ENCODE measurements at regions not wholly inside any gene's neighbourhood (a gene's known extent, or its start where the extent isn't known, plus 50 kb on each side); places are given as distances from the start of the nearest gene placed in this dataset.

- Histone ChIP-seq H4K20me1 (ENCODE audit: insufficient read depth) (no peaks in the 10 kb centered on the region), H3K27ac (no peak overlapping the region), H3K27me3 (ENCODE audit: insufficient read depth, low read depth) (peaks cover 5% of the 10 kb centered on the region), H3K9me3 (ENCODE audit: insufficient read depth, low read depth) (no peaks in the 10 kb centered on the region), H3F3A (ENCODE audit: insufficient read depth, low read depth) (no peaks in the 10 kb centered on the region), H3K36me3 (ENCODE audit: low read depth) (no peaks in the 10 kb centered on the region), H3K9me2 (ENCODE audit: insufficient read depth) (no peaks in the 10 kb centered on the region), H3K4me3 (no peak overlapping the region), H3K4me1 (replicated peaks; ENCODE audit: insufficient read depth) (no peaks in the 10 kb centered on the region), H2AFZ (no peak overlapping the region), H3K4me2 (no peak overlapping the region), H3K79me2 (ENCODE audit: low read depth) (no peaks in the 10 kb centered on the region)
- DNase-seq = no peak
- TF ChIP-seq CTCF (conservative IDR thresholded peaks at IDR 0.05) (no peak), EZH2 (IDR thresholded peaks at IDR 0.05; ENCODE audit: low read depth) (no peak)
- intact Hi-C loops (cut with micrococcal nuclease; ENCODE audit: unreplicated experiment) = no loop called here
- POLR2A ChIA-PET (ENCODE audit: unreplicated experiment) = no interaction called here
- CTCF ChIA-PET = no interaction called here
- BruUV-seq (replicated peaks) = no TSS peak
Observed at GRCh38 chr20:39660965-39661364, 698.8 kb downstream of the DHX35 start.

DNA sequence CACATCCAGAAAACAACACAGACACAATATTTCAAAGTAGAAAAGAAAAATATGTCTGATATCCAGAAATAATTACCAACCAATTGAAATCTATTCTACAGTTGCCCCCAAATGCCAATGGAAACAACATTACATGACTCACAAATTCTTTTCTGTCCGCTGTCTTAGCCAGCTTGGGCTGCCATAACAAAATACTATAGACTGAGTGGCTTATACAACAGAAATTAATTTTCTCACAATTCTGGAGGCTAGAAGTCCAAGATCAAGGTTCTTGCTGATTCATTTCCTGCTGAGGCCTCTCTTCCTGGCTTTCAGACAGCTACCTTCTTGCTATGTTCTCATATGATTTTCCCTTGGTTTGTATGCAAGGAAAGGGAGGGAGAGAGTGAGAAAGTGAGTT is 698.1 kb downstream of the DHX35 start:
- POLR2A ChIA-PET (ENCODE audit: unreplicated experiment) = no interaction called here

DNA sequence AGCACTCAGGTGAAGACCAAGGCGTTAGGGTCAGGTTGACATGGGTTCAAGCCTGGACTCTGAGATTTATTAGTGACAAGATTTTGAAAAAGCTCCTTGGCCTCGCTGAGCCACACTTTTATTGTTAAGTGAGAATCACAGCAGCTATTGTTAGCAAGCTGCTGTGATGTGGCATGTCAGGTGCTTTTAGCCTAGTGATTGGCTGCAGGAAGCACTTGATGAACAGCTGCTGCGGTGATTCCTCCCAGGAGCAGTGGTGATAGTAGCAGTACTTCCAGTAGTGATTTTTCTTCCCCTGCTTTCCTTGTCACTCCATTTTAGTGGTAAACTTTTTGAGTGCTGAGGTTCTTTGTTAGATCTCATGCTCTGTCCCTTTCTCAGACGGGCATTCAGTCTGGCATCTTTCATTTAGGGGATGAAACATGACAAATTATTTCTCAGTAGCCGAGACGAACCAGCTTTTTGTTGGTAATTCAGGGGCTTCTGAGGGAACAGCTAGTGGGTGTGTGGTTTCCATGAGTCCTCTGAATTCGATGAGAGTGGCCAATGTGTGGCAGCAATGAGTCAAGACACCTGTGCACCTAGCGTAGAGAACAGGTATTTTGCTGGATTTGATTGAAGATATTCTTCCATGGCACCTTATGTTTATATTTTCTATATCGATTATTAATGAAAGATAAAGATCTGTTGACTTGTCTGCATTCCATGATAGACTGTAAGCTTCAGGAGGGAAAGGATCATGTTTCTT is 696.7 kb downstream of the DHX35 start:
- TF ChIP-seq EZH2 (IDR thresholded peaks at IDR 0.05; ENCODE audit: low read depth) (no peak), CTCF (conservative IDR thresholded peaks at IDR 0.05) (no peak)

More for the DNA sequence above, 698.1 kb downstream of the DHX35 start:
- H3K79me2 ChIP-seq (ENCODE audit: low read depth) = no peaks in the 10 kb centered on the region
- H3K36me3 ChIP-seq (ENCODE audit: low read depth) = no peaks in the 10 kb centered on the region
- no TSS peak for BruUV-seq (replicated peaks)
- no peak overlapping the region for H2AFZ ChIP-seq
- no peaks in the 10 kb centered on the region for H3F3A ChIP-seq (ENCODE audit: insufficient read depth, low read depth)
- peaks cover 10% of the 10 kb centered on the region for H3K27me3 ChIP-seq (ENCODE audit: insufficient read depth, low read depth)
- CTCF ChIA-PET = no interaction called here
- H4K20me1 ChIP-seq (ENCODE audit: insufficient read depth) = no peaks in the 10 kb centered on the region
- no peak overlapping the region for H3K27ac ChIP-seq
- TF ChIP-seq EZH2 (IDR thresholded peaks at IDR 0.05; ENCODE audit: low read depth) = no peak
- DNase-seq = no peak
- no peak overlapping the region for H3K4me2 ChIP-seq
- H3K4me3 ChIP-seq = no peak overlapping the region
- intact Hi-C loops (cut with micrococcal nuclease; ENCODE audit: unreplicated experiment) = no loop called here
- no peaks in the 10 kb centered on the region for H3K9me2 ChIP-seq (ENCODE audit: insufficient read depth)
- no peaks in the 10 kb centered on the region for H3K9me3 ChIP-seq (ENCODE audit: insufficient read depth, low read depth)
- H3K4me1 ChIP-seq (replicated peaks; ENCODE audit: insufficient read depth) = no peaks in the 10 kb centered on the region

DNA sequence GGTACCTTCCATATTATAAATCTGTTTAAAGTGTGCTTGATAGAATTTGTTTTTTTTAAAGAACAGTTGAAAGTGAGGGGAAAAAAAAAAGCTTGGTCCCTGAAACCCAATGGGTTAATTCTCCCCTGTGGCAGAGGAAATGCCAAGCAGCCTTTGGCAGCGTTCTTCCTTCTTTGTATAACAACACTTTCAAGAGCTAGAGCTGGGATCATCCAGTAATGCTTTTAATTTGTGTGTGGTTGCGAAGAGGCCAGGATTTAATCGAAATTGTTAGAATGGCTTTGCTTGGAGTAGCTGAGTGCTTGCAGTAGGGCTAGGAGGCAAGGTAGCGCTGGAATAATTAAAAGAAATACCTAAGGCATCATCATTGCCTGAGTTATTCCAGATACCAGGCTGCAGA is 692.0 kb downstream of the DHX35 start:
- no peaks in the 10 kb centered on the region for H4K20me1 ChIP-seq (ENCODE audit: insufficient read depth)
- no peak overlapping the region for H2AFZ ChIP-seq
- BruUV-seq (replicated peaks) = no TSS peak
- H3K27me3 ChIP-seq (ENCODE audit: insufficient read depth, low read depth) = peaks cover 47% of the 10 kb centered on the region
- no peaks in the 10 kb centered on the region for H3K9me3 ChIP-seq (ENCODE audit: insufficient read depth, low read depth)
- no peak overlapping the region for H3K27ac ChIP-seq
- H3K9me2 ChIP-seq (ENCODE audit: insufficient read depth) = no peaks in the 10 kb centered on the region
- no peaks in the 10 kb centered on the region for H3F3A ChIP-seq (ENCODE audit: insufficient read depth, low read depth)
- no peak for TF ChIP-seq EZH2 (IDR thresholded peaks at IDR 0.05; ENCODE audit: low read depth)
- no peak for TF ChIP-seq CTCF (conservative IDR thresholded peaks at IDR 0.05)
- no peaks in the 10 kb centered on the region for H3K36me3 ChIP-seq (ENCODE audit: low read depth)
- ChIA-PET POLR2A (ENCODE audit: unreplicated experiment) (no interaction called here), CTCF (no interaction called here)
- no peaks in the 10 kb centered on the region for H3K79me2 ChIP-seq (ENCODE audit: low read depth)
- no peak for DNase-seq
- no peaks in the 10 kb centered on the region for H3K4me1 ChIP-seq (replicated peaks; ENCODE audit: insufficient read depth)
- intact Hi-C loops (cut with micrococcal nuclease; ENCODE audit: unreplicated experiment) = no loop called here
- no peak overlapping the region for H3K4me2 ChIP-seq
- no peak overlapping the region for H3K4me3 ChIP-seq

More for the DNA sequence above, 696.7 kb downstream of the DHX35 start:
- H3K79me2 ChIP-seq (ENCODE audit: low read depth) = no peaks in the 10 kb centered on the region
- no peaks in the 10 kb centered on the region for H3K36me3 ChIP-seq (ENCODE audit: low read depth)
- no peaks in the 10 kb centered on the region for H3K9me3 ChIP-seq (ENCODE audit: insufficient read depth, low read depth)
- no TSS peak for BruUV-seq (replicated peaks)
- peaks cover 24% of the 10 kb centered on the region for H3K27me3 ChIP-seq (ENCODE audit: insufficient read depth, low read depth)
- ChIA-PET POLR2A (ENCODE audit: unreplicated experiment) (no interaction called here), CTCF (no interaction called here)
- H2AFZ ChIP-seq = no peak overlapping the region
- H3K4me3 ChIP-seq = no peak overlapping the region
- H3F3A ChIP-seq (ENCODE audit: insufficient read depth, low read depth) = no peaks in the 10 kb centered on the region
- H3K4me1 ChIP-seq (replicated peaks; ENCODE audit: insufficient read depth) = no peaks in the 10 kb centered on the region
- H4K20me1 ChIP-seq (ENCODE audit: insufficient read depth) = no peaks in the 10 kb centered on the region
- H3K9me2 ChIP-seq (ENCODE audit: insufficient read depth) = no peaks in the 10 kb centered on the region
- H3K4me2 ChIP-seq = no peak overlapping the region
- no peak for DNase-seq
- intact Hi-C loops (cut with micrococcal nuclease; ENCODE audit: unreplicated experiment) = no loop called here
- no peak overlapping the region for H3K27ac ChIP-seq
